ENCODE measurements at regions not wholly inside any gene's neighbourhood (a gene's known extent, or its start where the extent isn't known, plus 50 kb on each side); places are given as distances from the start of the nearest gene placed in this dataset.

DNA sequence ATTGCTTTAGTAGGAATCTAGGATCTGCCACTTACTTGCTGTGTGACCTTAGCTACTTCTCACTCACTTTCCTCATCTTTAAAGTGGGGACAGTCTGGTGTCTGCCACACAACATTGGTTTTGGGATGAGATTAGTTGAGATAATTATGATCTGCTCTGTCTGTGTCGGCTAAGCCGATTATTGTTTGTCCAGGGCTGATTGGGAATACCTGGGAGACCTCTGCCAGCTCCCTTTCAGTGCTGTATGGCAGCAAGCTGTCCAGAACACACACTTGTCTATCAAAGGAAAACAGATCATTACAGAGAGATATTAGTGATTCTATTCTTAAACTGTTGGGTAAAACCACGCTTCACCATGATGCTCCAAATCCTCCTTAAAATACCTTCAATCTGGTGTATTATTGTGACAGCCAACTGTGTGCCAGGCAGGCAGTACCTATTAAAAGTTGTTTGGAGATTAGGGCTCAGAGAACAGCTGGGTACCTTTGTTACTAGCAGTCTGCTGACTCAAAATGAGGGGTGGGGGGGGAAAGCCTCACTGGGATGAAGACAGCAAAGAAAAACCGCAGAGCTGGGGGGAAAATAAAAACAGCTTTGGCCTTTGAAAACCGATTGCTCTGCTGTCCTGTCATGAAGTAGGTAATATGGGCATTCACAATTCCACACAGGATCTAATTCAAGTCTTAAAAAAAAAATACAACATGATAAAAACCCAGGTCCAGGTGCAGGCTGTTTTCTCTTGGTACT lies 458.4 kb upstream of the C9orf72 start:
- Histone ChIP-seq H2AFZ (ENCODE audit: low read depth, low read length) (no peak overlapping the region), H3K27ac (ENCODE audit: insufficient read depth, low read depth, low read length) (no peak overlapping the region), H3K79me2 (ENCODE audit: control insufficient read depth, insufficient read depth, low read length) (no peaks in the 10 kb centered on the region), H4K20me1 (replicated peaks; ENCODE audit: control insufficient read depth, extremely low read depth, insufficient read depth, low read length) (no peaks in the 10 kb centered on the region), H3K4me3 (replicated peaks in 1 of 3; ENCODE audit: insufficient read depth in 1 of 3, low read depth in 1 of 3, low read length in 3 of 3) (no peak overlapping the region), H3K36me3 (ENCODE audit: control insufficient read depth in 2 of 2, extremely low read depth in 1 of 2, insufficient read depth in 2 of 2, low read length in 2 of 2) (no peaks in the 10 kb centered on the region), H3K4me2 (ENCODE audit: insufficient read depth, low read length) (no peak overlapping the region), H3K27me3 (ENCODE audit: control insufficient read depth in 2 of 2, insufficient read depth in 2 of 2, low read length in 2 of 2) (no peaks in the 10 kb centered on the region), H3K4me1 (ENCODE audit: control insufficient read depth, extremely low read depth, insufficient read depth, low read length) (no peaks in the 10 kb centered on the region), H3K9me1 (replicated peaks; ENCODE audit: control insufficient read depth, extremely low read depth, insufficient read depth, low read length) (no peaks in the 10 kb centered on the region), H3K9ac (replicated peaks; ENCODE audit: extremely low read depth, insufficient read depth, low read length) (no peak overlapping the region), H3K9me3 (replicated peaks; ENCODE audit: control insufficient read depth, insufficient read depth, low read length) (no peaks in the 10 kb centered on the region)
- intact Hi-C loops (cut with micrococcal nuclease) = no loop called here
- ChIA-PET CTCF (no interaction called here), POLR2A (no interaction called here)
- dilution Hi-C loops (cut with MboI; ENCODE audit: extremely low pct_ligation_motif_present, low sequenced_read_pairs) = no loop called here
- no peak for FAIRE-seq
- no TSS peak for BruUV-seq (replicated peaks)
- DNase-seq (ENCODE audit: low read depth, low spot score) = no peak
- TF ChIP-seq EZH2 (IDR thresholded peaks at IDR 0.05; ENCODE audit: borderline replicate concordance, low read depth, low read length, severe bottlenecking) = no peak
- TF ChIP-seq POLR2AphosphoS5 (IDR thresholded peaks at IDR 0.05; ENCODE audit: insufficient read depth, low read depth, low read length) = no peak
- TF ChIP-seq, protein P1, sequence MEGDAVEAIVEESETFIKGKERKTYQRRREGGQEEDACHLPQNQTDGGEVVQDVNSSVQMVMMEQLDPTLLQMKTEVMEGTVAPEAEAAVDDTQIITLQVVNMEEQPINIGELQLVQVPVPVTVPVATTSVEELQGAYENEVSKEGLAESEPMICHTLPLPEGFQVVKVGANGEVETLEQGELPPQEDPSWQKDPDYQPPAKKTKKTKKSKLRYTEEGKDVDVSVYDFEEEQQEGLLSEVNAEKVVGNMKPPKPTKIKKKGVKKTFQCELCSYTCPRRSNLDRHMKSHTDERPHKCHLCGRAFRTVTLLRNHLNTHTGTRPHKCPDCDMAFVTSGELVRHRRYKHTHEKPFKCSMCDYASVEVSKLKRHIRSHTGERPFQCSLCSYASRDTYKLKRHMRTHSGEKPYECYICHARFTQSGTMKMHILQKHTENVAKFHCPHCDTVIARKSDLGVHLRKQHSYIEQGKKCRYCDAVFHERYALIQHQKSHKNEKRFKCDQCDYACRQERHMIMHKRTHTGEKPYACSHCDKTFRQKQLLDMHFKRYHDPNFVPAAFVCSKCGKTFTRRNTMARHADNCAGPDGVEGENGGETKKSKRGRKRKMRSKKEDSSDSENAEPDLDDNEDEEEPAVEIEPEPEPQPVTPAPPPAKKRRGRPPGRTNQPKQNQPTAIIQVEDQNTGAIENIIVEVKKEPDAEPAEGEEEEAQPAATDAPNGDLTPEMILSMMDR (IDR thresholded peaks at IDR 0.05; ENCODE audit: extremely low read depth in 1 of 2, insufficient read depth in 1 of 2, low read depth in 1 of 2, low read length in 2 of 2) = no peak
- no peak for TF ChIP-seq GATA2 (IDR thresholded peaks at IDR 0.05; ENCODE audit: insufficient read depth, insufficient read length, low read depth, low read length)
- no peak for TF ChIP-seq FOS (IDR thresholded peaks at IDR 0.05; ENCODE audit: borderline replicate concordance, insufficient read depth, low read length)
- TF ChIP-seq, protein P2, sequence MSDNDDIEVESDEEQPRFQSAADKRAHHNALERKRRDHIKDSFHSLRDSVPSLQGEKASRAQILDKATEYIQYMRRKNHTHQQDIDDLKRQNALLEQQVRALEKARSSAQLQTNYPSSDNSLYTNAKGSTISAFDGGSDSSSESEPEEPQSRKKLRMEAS (IDR thresholded peaks at IDR 0.05; ENCODE audit: insufficient read depth, insufficient read length) = no peak
- no peak for TF ChIP-seq POLR2A (IDR thresholded peaks at IDR 0.05; ENCODE audit: low read depth, low read length)
- TF ChIP-seq JUN (IDR thresholded peaks at IDR 0.05; ENCODE audit: borderline replicate concordance, insufficient read depth, insufficient read length, low read depth) = no peak
- TF ChIP-seq MYC (IDR thresholded peaks at IDR 0.05; ENCODE audit: low read depth, low read length) = no peak
